Endothelial cell (in vitro differentiated cells): ENCODE measurements at regions not wholly inside any gene's neighbourhood (a gene's known extent, or its start where the extent isn't known, plus 50 kb on each side); places are given as distances from the start of the nearest gene placed in this dataset.

ENCODE experiments used
- DNase-seq: peaks from one replicate; pipeline ENCODE4 v3.0.0; 2021; ENCODE audit warnings: low spot score
- H3K27ac Mint-ChIP-seq: one replicate; pipeline ENCODE4 v1.8.0; 2021; ENCODE audit warnings: mixed read lengths, inconsistent platforms; ENCODE audit not compliant: unreplicated experiment
- H3K27me3 Mint-ChIP-seq: one replicate; pipeline ENCODE4 v1.8.0; 2021; ENCODE audit warnings: mild to moderate bottlenecking, moderate library complexity, mixed read lengths, inconsistent platforms; ENCODE audit not compliant: unreplicated experiment
- H3K36me3 Mint-ChIP-seq: one replicate; pipeline ENCODE4 v1.8.0; 2021; ENCODE audit warnings: mild to moderate bottlenecking, low read depth, mixed read lengths, inconsistent platforms; ENCODE audit not compliant: unreplicated experiment
- H3K4me1 Mint-ChIP-seq: one replicate; pipeline ENCODE4 v1.8.0; 2021; ENCODE audit warnings: mild to moderate bottlenecking, mixed read lengths, inconsistent platforms; ENCODE audit not compliant: unreplicated experiment
- H3K4me3 Mint-ChIP-seq: one replicate; pipeline ENCODE4 v1.8.0; 2021; ENCODE audit warnings: mild to moderate bottlenecking, mixed read lengths, inconsistent platforms; ENCODE audit not compliant: unreplicated experiment
- H3K9me3 Mint-ChIP-seq: one replicate; pipeline ENCODE4 v1.8.0; 2021; ENCODE audit warnings: mixed read lengths, inconsistent platforms; ENCODE audit not compliant: unreplicated experiment
- TF ChIP-seq, protein P1 (sequence below): fragments of 200-600 bp; sonication (generic); IDR thresholded peaks from one replicate; pipeline ENCODE4 v1.5.0; 2021; ENCODE audit warnings: antibody characterized with exemption; ENCODE audit not compliant: unreplicated experiment

DNA sequence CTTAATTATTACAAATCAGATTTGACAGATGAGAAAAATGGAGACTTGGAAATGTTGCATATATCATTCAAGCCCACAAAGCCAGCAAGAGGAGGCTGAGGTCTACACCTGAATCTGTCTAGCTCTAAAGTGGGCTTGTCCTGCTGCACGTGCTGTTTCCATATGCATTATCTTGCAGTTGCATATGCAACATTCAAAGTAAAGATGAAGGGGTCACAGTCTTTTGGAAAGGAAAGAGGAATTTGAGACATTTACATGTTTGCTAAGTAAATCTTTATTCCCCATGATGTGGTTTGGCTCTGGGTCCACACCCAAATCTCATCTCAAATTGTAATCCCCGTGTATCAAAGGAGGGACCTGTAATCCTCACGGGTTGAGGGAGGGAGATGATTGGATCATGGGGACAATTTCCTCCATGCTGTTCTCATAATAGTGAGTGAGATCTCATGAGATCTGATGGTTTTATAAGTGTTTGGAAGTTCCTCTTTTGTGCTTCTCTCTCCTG is 98.3 kb downstream of the BACH1 start:
- DNase-seq = no peak
- Mint-ChIP-seq H3K27me3 (no peaks in the 10 kb centered on the region), H3K9me3 (no peaks in the 10 kb centered on the region), H3K27ac (no peak overlapping the region), H3K4me3 (no peak overlapping the region), H3K4me1 (no peaks in the 10 kb centered on the region), H3K36me3 (peaks cover 21% of the 10 kb centered on the region)
- TF ChIP-seq, protein P1, sequence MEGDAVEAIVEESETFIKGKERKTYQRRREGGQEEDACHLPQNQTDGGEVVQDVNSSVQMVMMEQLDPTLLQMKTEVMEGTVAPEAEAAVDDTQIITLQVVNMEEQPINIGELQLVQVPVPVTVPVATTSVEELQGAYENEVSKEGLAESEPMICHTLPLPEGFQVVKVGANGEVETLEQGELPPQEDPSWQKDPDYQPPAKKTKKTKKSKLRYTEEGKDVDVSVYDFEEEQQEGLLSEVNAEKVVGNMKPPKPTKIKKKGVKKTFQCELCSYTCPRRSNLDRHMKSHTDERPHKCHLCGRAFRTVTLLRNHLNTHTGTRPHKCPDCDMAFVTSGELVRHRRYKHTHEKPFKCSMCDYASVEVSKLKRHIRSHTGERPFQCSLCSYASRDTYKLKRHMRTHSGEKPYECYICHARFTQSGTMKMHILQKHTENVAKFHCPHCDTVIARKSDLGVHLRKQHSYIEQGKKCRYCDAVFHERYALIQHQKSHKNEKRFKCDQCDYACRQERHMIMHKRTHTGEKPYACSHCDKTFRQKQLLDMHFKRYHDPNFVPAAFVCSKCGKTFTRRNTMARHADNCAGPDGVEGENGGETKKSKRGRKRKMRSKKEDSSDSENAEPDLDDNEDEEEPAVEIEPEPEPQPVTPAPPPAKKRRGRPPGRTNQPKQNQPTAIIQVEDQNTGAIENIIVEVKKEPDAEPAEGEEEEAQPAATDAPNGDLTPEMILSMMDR = no peak

DNA sequence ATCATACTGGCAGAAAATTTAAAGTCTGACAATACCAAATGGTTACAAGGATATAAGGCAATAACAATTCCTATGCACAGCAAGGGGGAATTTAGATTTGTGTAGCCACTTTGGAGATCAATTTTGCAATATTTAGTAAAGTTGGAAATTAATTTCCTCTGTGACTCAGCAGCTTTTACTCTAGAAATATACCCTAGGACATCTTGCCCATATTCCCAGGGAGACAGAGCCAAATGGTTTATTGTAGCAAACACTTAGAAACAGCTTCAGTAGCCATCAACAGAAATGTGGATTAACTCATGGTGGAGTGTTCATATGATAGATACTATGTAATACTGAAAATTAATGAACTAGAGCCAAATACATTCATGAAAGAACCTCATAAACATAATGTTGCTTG is 104.6 kb downstream of the BACH1 start:
- no peaks in the 10 kb centered on the region for H3K4me1 Mint-ChIP-seq
- no peak for DNase-seq
- no peak overlapping the region for H3K27ac Mint-ChIP-seq
- peaks cover 29% of the 10 kb centered on the region for H3K36me3 Mint-ChIP-seq
- H3K9me3 Mint-ChIP-seq = peaks cover 3% of the 10 kb centered on the region
- H3K27me3 Mint-ChIP-seq = no peaks in the 10 kb centered on the region
- no peak overlapping the region for H3K4me3 Mint-ChIP-seq
- TF ChIP-seq, protein P1 = no peak

DNA sequence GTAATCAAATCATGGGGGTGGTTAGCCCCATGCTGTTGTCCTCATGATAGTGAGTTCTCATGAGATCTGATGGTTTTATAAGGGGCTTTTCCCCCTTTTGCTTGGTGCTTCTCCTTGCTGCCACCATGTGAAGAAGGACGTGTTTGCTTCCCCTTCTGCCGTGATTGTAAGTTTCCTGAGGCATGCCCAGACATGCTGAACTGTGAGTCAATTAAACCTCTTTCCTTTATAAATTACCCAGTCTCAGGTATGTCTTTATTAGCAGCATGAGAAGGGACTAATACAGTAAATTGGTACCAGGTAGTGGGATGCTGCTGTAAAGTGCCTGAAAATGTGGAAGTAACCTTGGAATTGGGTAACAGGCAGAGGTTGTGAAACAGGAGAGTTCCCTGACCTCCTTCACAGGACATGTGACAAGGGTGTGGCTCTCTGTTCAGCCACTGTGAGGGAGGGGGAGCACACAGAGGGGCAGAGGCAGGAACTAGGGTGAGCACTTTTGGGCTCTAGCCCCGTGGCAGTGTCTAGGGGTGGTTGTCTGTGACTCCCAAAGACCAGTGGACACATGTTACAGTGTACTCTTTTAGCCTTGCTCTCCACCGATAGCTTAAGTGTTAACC is 105.3 kb downstream of the BACH1 start:
- DNase-seq = no peak
- Mint-ChIP-seq H3K4me3 (no peak overlapping the region), H3K36me3 (peaks cover 22% of the 10 kb centered on the region), H3K4me1 (no peaks in the 10 kb centered on the region), H3K27me3 (no peaks in the 10 kb centered on the region), H3K9me3 (peaks cover 3% of the 10 kb centered on the region), H3K27ac (no peak overlapping the region)
- TF ChIP-seq, protein P1 = no peak

DNA sequence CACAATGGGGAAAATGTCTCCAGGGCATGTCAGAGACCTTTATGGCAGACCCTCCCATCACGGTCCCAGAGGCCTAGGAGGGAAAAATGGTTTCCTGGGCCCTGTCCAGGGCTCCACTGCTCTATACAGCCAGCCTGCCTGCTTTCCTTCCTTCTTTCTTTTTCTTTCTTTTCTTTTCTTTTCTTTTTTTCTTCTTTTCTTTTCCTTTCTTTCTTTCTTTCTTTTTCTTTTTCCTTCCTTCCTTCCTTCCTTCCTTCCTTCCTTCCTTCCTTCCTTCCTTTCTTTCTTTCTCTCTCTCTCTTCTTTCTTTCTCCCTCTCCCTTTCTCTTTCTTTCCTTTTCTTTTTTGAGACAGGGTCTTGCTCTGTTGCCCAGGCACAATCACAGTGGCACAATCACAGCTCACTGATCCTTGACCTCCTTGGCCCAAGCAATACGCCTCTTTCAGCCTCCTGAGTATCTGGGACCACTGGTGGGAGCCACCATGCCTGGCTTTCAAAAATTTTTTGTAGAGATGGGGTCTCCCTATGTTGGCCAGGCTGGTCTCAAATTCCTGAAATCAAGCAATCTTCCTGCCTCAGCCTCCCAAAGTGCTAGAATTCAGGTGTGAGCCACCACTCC is 106.9 kb downstream of the BACH1 start:
- peaks cover 3% of the 10 kb centered on the region for H3K9me3 Mint-ChIP-seq
- no peaks in the 10 kb centered on the region for H3K27me3 Mint-ChIP-seq
- peaks cover 8% of the 10 kb centered on the region for H3K36me3 Mint-ChIP-seq
- no peaks in the 10 kb centered on the region for H3K4me1 Mint-ChIP-seq
- DNase-seq = no peak
- H3K27ac Mint-ChIP-seq = no peak overlapping the region
- TF ChIP-seq, protein P1 = no peak
- no peak overlapping the region for H3K4me3 Mint-ChIP-seq

DNA sequence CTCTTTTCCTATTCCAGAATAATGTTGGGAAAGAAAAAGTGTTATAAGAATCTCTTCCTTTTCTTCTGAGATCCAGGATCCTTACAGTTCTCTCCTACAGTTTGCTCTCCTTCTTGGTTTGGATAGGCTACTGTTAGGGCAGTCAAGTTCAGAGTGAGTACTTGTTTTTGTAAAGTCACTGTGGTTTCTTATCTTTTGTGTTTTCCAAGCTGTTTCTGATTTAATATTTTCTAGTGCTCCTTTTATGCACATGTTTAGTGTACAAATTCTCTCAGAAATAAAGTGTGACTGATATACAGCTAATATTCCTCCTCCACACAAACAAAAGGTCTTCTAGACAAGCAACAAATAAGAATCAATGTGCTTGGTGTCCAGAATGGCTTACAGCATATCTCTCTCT is 107.7 kb downstream of the BACH1 start:
- no peak for DNase-seq
- Mint-ChIP-seq H3K4me3 (no peak overlapping the region), H3K27me3 (no peaks in the 10 kb centered on the region), H3K4me1 (no peaks in the 10 kb centered on the region), H3K9me3 (peaks cover 3% of the 10 kb centered on the region), H3K36me3 (peaks cover 8% of the 10 kb centered on the region), H3K27ac (no peak overlapping the region)
- TF ChIP-seq, protein P1 = no peak
